ENCODE measurements at regions not wholly inside any gene's neighbourhood (a gene's known extent, or its start where the extent isn't known, plus 50 kb on each side); places are given as distances from the start of the nearest gene placed in this dataset.

DNA sequence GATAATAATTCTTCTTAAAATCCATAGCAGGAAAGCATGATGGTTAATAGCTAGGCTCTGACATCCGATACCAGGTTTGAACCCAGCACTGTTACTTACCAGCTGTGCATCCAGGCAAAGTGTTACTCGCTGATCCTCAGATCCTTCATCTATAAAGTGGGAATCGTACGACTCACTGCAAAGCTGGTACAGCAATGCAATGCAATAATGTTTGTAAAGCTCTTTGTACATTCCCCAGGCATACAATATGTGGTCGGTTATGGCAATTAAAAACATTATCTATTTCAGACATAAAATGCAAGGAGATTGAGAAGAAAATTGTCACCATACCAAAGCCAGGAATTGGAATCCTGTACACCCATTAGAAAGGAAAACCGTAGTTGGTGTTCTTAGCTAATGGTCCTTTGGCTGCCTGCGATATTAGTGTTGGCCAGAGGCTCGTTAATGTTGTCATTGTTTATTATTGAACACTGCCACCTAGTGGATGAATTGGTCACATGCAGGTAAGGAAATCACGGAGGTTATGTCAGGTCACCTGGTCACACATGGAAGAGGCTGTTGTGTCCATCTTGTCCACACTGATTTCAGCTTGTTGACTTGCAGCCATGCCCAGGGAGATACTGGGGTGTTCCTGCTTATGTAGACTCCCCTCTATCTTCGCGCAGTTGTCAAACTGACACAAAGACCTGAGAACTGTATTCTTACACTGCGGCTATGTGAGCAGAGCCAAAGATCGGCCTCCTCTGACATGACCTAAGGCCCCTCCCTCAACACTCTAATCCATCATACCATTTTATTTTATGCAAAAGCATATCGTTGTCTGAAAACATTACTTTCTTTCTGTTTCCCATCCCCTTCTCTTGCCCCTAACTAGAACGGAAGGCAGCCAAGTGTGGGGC is 87.5 kb upstream of the PPP2R2B start:
- TF ChIP-seq CTCF (IDR thresholded peaks at IDR 0.05), result peak; percentile 51
- H3K4me1 ChIP-seq (ENCODE audit: low read depth), result no peaks in the 10 kb centered on the region

DNA sequence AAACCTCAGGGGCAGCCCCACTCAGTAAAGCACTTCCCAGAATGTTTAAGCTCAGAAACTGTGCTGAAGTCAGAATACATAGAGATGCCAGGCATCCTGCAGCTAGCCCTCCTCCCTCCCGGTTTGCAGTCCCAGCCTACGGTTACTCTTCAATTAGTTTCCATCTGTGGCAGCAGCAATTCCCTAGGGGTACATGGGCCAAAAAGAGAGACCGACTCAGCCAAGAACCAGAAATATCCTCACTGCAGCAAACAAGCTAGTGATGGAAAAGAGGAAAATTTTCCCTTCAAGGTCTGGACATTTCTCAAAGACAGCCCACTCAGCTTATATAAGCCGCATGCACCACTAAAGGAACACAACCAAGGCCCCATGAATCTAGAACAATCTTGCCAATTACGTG is 89.1 kb upstream of the PPP2R2B start:
- Histone ChIP-seq H3K9me3 (no peaks in the 10 kb centered on the region), H3K4me1 (ENCODE audit: low read depth) (no peaks in the 10 kb centered on the region), H3K4me3 (no peak overlapping the region), H3K36me3 (ENCODE audit: low read depth) (no peaks in the 10 kb centered on the region)
- ATAC-seq (no peak), DNase-seq (no peak)
- TF ChIP-seq CTCF (IDR thresholded peaks at IDR 0.05), result no peak
- intact Hi-C loops (cut with DNase I, micrococcal nuclease), result loop anchor here (5.0 kb wide), 1 partner anchor 425 kb away; no protein-coding TSS in a partner anchor

More for the DNA sequence above, 87.5 kb upstream of the PPP2R2B start:
- intact Hi-C loops (cut with DNase I, micrococcal nuclease), result loop anchor here (5.0 kb wide), 1 partner anchor 424 kb away; no protein-coding TSS in a partner anchor
- ATAC-seq (peak; percentile 88), DNase-seq (peak in 1 of 3 donors; percentile 80)
- Histone ChIP-seq H3K36me3 (ENCODE audit: low read depth) (no peaks in the 10 kb centered on the region), H3K4me3 (no peak overlapping the region), H3K9me3 (no peaks in the 10 kb centered on the region)

- no peak overlapping the region for H3K4me3 ChIP-seq
- DNase-seq, result no peak
- intact Hi-C loops (cut with DNase I, micrococcal nuclease), result no loop called here
- H3K4me1 ChIP-seq (ENCODE audit: low read depth), result no peaks in the 10 kb centered on the region
- H3K36me3 ChIP-seq (ENCODE audit: low read depth), result no peaks in the 10 kb centered on the region
- no peaks in the 10 kb centered on the region for H3K9me3 ChIP-seq
- no peak for ATAC-seq
- TF ChIP-seq CTCF (IDR thresholded peaks at IDR 0.05), result no peak
Observed at GRCh38 chr5:146971401-146971800, 92.8 kb upstream of the PPP2R2B start.

- Histone ChIP-seq H3K4me3 (no peak overlapping the region), H3K4me1 (ENCODE audit: low read depth) (no peaks in the 10 kb centered on the region), H3K36me3 (ENCODE audit: low read depth) (no peaks in the 10 kb centered on the region), H3K9me3 (peaks cover 15% of the 10 kb centered on the region)
- ATAC-seq (no peak), DNase-seq (no peak)
- intact Hi-C loops (cut with DNase I, micrococcal nuclease), result no loop called here
- TF ChIP-seq CTCF (IDR thresholded peaks at IDR 0.05), result no peak
Observed at GRCh38 chr5:146986469-146986868, 107.9 kb upstream of the PPP2R2B start.

DNA sequence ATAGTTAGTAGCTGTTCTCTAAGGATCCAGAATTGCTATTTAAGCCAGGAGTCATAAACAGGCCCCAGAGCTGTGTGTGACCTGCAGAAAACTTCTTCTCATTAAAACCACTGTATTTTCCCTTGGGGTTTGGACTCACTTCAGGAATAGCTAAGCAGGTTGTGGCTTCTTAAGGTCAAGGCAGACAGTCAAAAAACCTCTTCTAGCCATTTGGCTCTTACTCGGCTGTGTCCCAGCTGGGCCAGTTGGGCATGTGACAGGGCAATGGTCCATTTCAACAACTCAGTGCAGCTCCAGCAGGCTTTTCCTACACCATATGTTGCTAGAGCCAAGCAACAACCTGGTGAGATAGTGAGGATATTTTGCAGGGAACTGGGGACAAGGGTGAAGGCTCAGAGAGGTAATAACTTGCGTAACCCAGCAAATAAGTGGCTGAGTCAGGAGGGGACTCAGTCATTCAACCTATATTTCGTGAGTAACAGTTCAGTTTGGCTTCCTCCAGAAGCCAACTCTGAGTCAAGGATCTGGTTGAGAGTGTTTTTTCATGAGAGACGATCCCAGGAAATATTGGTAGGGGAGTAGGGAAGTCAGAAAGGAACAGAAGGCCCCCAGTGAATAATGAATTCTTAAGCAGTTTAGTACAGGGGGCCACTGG is 115.4 kb upstream of the PPP2R2B start:
- intact Hi-C loops (cut with DNase I, micrococcal nuclease), result no loop called here
- ATAC-seq (no peak), DNase-seq (no peak)
- Histone ChIP-seq H3K9me3 (peaks cover 7% of the 10 kb centered on the region), H3K4me3 (no peak overlapping the region), H3K4me1 (ENCODE audit: low read depth) (no peaks in the 10 kb centered on the region), H3K36me3 (ENCODE audit: low read depth) (no peaks in the 10 kb centered on the region)
- no peak for TF ChIP-seq CTCF (IDR thresholded peaks at IDR 0.05)
